ENCODE measurements at regions not wholly inside any gene's neighbourhood (a gene's known extent, or its start where the extent isn't known, plus 50 kb on each side); places are given as distances from the start of the nearest gene placed in this dataset.
"Not testable (repeated sequence)": the region's sequence is repeated elsewhere in the genome, so short reads cannot be mapped to it uniquely, and the experiment has no call there.

DNA sequence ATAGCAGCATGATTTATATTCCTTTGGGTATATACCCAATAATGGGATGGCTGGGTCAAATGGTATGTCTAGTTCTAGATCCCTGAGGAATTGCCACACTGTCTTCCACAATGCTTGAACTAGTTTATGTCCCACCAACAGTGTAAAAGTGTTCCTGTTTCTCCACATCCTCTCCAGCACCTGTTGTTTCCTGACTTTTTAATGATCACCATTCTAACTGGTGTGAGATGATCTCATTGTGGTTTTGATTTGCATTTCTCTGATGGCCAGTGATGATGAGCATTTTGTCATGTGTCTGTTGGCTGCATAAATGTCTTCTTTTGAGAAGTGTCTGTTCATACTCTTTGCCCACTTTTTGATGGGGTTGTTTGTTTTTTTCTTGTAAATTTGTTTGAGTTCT, 54.0 kb upstream of the GPR89A start:
- DNase-seq; ATAC-seq; intact Hi-C loops (cut with micrococcal nuclease): not testable (repeated sequence)

DNA sequence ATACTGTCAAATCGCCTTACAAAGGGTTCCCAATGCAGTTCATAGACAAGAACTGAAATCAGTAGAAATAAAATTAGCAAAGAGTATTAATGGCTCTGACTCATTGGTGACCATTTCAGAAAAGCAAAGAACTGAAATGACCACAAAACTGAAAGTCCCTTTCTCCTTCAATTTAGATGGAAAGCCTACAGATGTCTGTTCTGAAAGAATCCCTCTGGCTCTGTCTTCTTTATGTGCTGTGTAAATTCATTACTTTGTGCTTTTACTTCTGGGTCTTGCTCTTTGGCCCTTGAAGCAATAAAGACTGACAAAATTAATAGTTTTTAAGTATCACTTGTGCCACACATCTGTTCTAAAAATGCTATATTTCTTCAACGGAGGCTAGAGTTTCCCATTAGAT, 62.7 kb upstream of the GPR89A start:
- ATAC-seq = no peak
- DNase-seq = no peak
- intact Hi-C loops (cut with micrococcal nuclease) = no loop called here

DNA sequence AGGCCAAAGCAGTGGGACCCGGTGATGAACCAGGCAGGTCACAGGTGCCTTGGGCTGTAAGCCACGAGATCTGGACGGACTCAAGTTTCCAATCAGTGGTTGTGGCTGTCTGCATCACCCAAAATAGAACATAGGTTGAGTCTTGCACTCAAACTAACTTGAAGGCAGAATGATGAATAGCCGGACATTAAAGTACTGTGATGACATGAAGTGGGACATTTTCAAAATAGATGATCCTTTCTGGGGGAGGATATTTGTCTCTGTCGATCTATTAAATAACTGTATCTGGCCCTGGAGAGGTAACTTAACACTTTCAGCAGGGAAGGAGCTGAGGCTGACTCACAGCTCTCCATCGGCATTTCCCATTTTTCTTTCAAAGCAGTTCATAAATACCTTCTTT, 66.1 kb upstream of the GPR89A start:
- peak; percentile 22 for ATAC-seq
- DNase-seq; intact Hi-C loops (cut with micrococcal nuclease): not testable (repeated sequence)

DNA sequence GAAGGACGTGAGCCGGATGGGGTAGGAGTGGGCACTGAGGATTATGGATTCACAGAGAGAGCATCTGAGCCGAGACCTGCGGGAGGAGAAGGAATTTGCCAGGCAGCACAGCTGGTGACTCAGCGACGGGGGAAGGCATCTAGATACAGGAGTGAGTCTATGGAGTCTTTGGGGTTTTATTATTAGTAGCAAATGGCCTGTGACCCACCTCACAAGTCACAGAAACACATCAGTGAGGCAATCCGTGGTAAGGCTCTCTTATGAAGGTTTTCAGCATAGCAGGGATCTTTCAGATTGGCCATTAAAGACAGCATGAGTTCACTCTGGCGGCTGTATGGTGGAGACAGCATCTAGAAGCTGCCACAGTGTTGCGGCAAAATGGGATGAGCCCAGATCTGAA, 66.5 kb upstream of the GPR89A start:
- DNase-seq; intact Hi-C loops (cut with micrococcal nuclease); ATAC-seq: not testable (repeated sequence)

DNA sequence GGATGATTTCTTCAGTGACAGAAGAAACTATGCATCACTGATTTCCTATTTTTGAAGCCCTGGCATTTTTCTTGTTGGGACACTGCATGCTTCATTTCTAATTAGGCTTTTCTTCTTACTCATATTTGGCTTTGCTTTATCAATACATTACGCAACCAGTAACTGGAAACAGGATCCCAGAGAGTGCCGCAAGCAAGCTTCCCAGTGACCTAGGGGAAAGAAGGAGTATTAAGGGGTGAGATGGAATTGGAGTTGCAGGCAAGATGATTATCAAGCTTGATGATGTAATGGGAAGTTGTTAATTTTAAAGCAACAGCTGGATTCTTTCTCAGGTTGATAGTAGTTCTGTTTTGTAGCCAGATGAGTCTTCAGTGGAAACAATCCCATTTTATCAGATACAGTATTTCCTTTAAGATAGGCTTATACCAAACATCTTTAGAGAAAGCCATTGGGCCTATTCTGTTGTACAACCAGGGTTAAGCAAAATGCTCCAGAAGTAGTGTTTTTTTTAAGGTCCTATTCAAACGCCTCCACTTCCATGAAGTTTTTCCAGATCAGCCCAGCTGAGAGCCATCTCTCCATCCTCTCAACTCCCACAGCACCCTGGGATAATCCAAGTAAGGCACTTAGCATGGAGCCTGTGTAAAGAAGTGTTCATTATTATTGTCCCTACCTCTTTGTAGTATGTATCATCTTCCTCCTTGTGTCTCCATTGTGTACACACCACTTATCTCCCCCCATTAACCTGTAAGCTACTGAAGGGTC, 69.5 kb upstream of the GPR89A start:
- peak; percentile 92 for ATAC-seq
- DNase-seq = peak; percentile 29
- intact Hi-C loops (cut with micrococcal nuclease) = not testable (repeated sequence)

DNA sequence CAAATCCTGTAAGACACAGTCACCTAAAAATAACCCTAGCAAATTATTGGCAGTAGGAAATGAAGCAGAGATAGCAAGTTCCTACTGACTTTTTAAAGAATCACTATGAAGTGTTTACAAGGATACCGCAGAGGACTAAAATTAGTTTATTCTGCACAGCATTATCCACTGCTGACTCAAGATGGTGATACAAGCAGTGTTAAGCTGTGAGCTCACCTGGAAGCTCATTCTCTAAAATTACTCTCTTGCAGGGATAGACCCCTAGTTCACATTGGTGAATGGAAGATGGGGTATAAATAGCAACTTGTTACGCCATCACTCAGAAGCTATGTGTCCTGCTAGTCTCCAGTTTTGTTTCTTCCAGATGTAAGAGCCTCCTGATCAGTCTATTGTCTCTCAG, 70.8 kb upstream of the GPR89A start:
- ATAC-seq = peak; percentile 65
- DNase-seq; intact Hi-C loops (cut with micrococcal nuclease): not testable (repeated sequence)

DNA sequence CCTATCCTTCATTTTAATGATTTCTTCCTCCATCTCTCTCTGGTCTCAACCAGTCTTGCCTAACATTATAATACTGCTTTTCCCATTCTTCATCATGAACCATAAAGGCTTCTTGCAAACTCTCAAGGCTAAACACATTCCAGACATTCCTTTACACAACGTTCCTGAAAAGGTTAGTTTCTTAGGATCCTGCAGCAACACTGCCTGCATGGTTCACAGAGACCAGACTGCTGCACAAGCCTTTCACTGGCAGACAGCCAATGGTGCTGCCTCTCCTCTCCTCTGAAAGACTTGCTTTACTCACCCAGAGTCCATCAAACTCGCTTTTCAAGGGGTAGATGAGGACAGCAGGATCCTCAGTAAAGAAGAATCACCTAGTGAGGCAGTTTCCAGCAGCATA, 72.3 kb upstream of the GPR89A start:
- intact Hi-C loops (cut with micrococcal nuclease); ATAC-seq; DNase-seq: not testable (repeated sequence)

DNA sequence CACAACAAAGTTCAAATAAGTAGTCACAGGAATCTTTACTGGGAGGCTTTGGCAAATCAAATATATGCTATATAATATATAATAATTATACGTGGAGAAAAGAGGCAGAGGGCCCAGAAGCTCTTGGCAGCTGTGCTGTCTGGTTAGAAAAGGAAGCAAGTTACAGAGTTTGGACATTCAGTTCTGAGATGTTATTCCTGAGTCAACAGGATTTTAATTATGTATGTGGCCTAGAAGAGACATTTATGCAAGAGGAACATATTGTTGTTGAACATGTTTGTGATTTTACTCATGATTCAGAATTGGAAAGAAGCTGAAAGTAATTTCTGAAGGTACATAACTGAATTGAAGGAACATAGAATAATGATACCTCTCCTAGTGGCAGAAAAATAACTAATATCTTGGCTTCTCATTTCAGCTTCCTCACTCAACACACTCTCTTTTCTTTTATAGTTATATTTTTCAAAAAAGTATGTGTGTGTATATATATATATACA, 79.7 kb upstream of the GPR89A start:
- intact Hi-C loops (cut with micrococcal nuclease); DNase-seq; ATAC-seq: not testable (repeated sequence)

DNA sequence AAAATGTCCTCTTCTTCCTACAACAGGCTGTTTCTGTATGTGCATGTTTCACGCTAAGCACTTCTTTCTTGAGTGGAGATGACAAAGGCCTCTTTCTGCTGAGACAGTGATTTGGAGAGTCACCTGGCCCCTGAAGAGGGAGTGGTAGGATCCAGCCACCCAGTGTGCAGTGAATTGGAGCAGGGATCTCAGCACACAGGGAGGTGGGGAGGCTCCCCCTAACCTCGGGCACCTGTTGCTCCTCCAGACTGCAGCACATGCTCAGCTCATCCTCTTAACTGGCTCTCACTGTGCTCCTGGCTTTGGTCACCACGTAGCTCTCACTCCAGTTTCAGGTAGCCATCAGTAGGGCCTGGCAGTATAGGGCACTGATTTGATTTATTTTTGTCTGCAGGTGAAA, 87.6 kb upstream of the GPR89A start:
- DNase-seq; ATAC-seq; intact Hi-C loops (cut with micrococcal nuclease): not testable (repeated sequence)

DNA sequence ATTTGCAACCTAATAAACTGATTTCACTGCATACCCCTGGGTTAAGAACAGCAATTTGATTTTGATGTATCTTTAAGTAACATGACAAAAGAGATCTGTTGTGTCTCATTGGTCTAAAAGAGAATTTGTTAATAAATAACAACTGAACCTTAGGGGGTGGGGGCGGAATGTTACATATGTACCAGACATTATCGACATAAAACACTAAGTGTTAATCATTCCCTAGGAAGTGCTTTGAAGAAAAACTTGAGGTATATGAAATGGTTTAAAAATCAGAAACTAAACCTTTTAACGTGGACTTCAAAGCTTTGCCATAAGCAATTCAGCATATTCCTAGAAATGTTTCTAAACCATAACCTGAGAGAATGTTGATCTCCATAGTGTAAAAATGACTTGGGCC, 88.5 kb upstream of the GPR89A start:
- intact Hi-C loops (cut with micrococcal nuclease); ATAC-seq; DNase-seq: not testable (repeated sequence)

DNA sequence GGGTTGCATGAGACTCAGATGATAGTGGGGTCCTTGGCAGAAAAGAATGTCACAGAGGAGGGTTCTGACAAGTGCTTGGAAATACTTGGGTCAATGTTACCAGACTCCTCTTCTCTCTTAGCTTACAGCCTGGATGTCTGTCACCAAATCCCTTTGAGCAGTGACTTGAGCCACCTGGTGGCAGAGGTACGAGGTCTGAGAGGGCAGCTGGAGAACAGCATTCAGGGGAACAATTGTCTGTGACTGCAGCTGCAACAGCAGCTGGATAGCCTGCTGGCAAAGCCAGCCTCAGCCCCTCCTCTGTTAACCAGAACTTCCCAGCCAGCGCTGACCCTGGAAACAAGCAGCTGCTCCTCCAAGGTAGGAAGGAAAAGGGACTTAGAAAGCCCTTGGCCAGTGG, 87.6 kb upstream of the NBPF20 start:
- intact Hi-C loops (cut with micrococcal nuclease); DNase-seq: not testable (repeated sequence)

DNA sequence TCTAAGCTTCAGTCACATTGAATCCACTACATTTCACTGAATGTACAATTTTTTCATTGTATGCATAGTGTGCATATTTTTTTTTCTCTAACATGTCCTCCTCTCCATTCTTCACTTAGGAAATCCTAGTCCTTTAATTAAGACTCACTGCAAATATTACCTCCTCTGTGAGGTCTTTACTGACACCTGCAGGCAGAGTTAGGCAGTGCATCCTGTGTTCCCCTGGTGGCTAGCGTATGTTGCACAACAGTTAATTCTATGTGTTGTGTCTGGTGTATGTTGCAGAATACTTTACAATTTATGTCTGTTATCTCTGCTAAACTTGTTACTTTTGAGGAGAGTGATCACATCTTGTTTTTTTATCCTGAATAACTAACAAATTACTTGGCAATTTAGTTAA, 82.7 kb upstream of the NBPF20 start:
- intact Hi-C loops (cut with micrococcal nuclease); DNase-seq: not testable (repeated sequence)
- ATAC-seq = peak; percentile 66

More for the DNA sequence above, 87.6 kb upstream of the NBPF20 start:
- ATAC-seq = not testable (repeated sequence)

DNA sequence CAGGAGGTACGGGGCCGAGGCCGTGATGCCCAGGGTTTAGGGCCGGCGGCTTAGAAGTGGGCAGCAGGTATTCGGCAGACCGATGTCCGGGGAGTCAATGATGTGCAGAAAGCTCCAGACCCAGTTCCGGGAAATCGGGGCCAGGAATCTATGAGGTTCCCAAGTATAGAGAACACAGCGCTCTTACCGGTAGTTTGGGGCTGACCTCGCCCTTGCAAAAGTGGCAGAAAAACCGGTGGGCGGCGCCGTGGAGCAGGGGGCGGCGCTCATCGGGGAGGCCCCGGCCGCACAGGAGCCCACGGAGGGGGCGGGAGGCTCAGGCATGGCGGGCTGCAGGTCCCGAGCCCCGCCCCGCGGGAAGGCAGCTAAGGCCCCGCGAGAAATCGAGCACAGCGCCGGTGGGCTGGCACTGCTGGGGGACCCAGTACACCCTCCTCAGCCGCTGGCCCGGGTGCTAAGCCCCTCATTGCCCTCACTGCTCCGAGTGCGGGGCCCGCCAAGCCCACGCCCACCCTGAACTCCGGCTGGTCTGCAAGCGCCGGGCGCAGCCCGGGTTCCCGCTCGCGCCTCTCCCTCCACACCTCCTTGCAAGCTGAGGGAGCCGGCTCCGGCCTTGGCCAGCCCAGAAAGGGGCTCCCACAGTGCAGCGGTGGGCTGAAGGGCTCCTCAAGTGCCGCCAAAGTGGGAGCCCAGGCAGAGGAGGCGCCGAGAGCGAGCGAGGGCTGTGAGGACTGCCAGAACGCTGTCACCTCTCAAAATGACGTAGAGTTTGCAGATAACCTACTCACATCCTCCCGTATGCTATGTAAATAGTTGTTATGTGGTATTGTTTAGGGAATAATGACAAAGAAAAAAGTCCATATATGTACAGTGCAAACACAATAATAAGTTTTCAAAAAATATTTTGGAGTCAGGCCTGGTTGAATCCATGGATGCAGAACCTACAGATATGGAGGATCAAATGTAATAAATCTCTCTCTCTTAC, 80.6 kb upstream of the NBPF20 start:
- ATAC-seq = peak; percentile 77
- intact Hi-C loops (cut with micrococcal nuclease); DNase-seq: not testable (repeated sequence)

DNA sequence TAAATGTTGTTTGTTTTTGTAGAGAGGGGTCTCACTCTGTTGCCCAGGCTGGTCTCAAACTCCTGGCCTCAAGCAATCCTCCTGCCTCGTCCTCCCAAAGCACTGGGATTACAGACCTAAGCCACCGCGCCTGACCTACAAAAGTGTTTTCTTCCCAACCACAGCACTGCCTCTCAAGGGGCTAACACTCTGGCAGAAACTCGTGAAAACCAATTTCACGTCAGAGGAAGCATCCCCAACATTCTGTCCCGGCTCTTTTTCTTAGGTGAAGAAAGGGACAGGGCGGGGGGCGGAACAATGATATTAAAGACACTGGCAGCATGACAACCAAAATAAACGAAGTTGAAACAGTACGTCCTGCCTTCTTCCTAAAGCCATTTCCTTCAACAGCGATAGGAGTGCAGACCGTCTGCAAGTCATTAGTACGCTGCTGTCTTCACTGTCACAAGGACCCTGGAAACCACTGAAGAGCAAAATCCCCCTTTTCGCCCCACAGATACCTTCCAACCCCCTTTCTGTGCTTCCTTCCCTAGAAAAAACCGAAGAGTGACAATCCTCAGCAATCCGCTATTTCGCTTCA, 79.5 kb upstream of the NBPF20 start:
- intact Hi-C loops (cut with micrococcal nuclease); DNase-seq: not testable (repeated sequence)
- peak; percentile 81 for ATAC-seq

DNA sequence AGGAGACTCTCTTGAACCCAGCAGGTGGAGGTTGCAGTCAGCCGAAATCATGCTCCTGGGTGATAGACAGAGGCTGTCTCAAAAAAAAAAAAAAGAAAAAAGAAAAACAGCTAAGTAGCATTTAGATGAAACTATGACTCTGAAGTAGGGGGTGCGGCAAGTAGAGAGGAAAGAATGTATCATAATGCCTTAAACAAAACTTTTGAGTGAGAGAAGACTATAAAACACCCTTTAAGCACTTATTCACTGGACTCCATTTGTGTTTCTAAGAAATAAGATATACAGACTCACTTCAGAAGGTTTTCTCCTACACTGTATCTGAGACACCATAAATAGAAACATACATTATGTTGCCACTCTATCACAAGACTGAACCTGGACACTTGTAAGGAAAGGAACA, 78.9 kb upstream of the NBPF20 start:
- DNase-seq; intact Hi-C loops (cut with micrococcal nuclease); ATAC-seq: not testable (repeated sequence)

DNA sequence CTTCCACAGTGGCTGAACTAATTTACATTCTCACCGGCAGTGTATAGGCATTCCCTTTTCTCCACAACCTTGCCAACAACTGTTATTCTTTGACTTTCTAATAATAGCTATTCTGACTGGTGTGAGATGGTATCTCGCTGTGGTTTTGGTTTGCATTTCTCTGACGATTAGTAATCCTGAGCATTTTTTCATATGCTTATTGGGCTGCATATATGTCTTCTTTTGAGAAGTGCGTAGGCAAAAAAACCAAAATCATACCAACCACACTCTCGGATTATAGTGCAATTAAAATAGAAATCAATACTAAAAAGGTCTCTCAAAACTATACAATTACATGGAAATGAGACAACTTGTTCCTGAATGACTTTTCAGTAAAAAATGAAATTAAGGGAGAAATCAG, 74.8 kb upstream of the NBPF20 start:
- intact Hi-C loops (cut with micrococcal nuclease); DNase-seq; ATAC-seq: not testable (repeated sequence)

DNA sequence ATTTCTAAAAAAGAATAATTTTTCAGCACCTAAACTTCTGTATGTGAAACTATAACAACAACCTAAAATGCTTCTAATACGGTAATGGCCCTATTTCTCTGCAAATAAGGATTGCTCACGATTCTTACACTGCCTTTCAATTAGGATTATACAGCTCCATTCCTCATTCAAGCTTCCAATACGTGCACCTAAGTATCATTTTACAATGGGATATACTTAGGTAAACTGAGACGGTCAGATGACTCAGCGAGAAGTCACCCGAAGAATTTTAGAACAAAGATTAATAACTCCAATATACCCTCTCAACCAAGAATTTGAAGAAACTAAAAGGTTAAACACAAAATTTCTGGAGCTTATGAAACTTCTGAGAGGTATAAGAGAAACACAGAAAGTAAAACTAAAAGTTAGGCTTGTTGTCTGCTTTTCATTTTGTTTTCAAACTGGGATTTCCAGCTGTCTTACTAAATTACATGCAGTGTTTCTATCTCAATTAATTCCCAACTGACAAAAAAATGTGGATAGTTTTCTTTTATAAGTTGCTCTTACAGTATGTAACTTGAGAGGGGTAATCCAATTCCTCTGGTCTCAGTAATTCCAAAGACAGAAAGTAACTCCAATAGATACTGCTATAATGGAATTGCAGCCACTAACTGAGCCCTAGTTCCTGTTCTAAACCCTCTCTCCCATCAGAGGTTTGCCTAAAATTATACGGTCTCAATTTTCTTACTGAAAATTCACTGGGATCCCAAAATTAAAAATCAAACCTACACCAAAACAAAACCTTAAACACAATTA, 69.9 kb upstream of the NBPF20 start:
- intact Hi-C loops (cut with micrococcal nuclease); ATAC-seq; DNase-seq: not testable (repeated sequence)

DNA sequence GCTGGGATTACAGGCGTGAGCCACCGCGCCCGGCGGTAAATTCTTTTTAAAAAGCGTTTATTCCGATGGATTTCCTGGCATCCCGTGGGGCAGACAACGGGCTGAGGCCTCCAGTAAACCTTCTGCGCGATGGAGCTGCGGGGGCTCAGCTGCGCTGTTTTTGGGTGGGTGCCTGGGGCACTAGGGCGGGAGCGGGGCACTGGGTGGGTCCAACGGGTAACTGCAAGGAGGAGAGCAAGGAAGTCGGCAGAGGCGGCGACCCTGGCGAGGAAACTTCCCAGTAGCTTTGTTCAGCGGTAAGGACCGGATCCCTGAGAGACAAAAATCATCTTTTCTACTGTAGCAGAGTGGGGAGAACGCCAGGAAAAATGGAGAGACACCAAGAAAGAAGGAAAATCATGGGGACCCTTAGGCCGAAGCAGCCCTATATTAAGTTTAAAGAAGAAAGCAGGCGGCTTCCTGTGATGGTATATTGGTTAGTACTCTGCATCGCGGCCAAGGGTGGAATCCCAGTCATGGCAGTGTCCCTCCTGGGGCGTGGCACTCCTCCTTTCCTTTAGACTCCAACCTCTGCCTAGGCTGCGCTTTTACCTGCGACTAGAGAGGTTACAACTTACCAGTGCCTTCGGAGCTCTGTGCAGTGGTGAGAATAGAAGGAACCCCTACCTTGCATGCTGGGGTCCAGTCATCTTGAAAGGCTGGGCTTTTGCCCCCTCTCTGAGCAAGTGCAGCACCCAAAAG, 63.0 kb upstream of the NBPF20 start:
- ATAC-seq = not testable (repeated sequence)

More for the DNA sequence above, 63.0 kb upstream of the NBPF20 start:
- intact Hi-C loops (cut with micrococcal nuclease); DNase-seq: not testable (repeated sequence)
